Fibroblast of lung (primary cell): ENCODE measurements at regions not wholly inside any gene's neighbourhood (a gene's known extent, or its start where the extent isn't known, plus 50 kb on each side); places are given as distances from the start of the nearest gene placed in this dataset.

Experiments
- DNase-seq, 2 donors: peaks; one replicate each; pipeline versions ENCODE4 v3.0.0 to v3.0.0-alpha.2; 2010; ENCODE audit warnings: low read depth in 2 of 2
- H2AFZ ChIP-seq: 2 replicates; pipeline ENCODE4 v1.5.1; 2012; ENCODE audit warnings: low read length, control low read depth, inconsistent platforms
- H3K27ac ChIP-seq: 2 replicates; pipeline ENCODE4 v1.5.1; 2011; ENCODE audit warnings: low read length, control low read depth; ENCODE audit not compliant: insufficient read depth
- H3K27me3 ChIP-seq: 2 replicates; pipeline ENCODE4 v1.5.1; 2011; ENCODE audit warnings: mild to moderate bottlenecking, low read length; ENCODE audit not compliant: control insufficient read depth, insufficient read depth
- H3K36me3 ChIP-seq: 2 replicates; pipeline ENCODE4 v1.5.1; 2011; ENCODE audit warnings: low read length; ENCODE audit not compliant: control insufficient read depth, insufficient read depth
- H3K4me1 ChIP-seq: 2 replicates; pipeline ENCODE4 v1.5.1; 2011; ENCODE audit warnings: low read length; ENCODE audit not compliant: control insufficient read depth, insufficient read depth; ENCODE audit errors: extremely low read depth
- H3K4me2 ChIP-seq: 2 replicates; pipeline ENCODE4 v1.5.1; 2011; ENCODE audit warnings: low read length, control low read depth; ENCODE audit not compliant: insufficient read depth; ENCODE audit errors: extremely low read depth
- H3K4me3 ChIP-seq, 4 experiments: fragments of 200-600 bp in 1 of 4; sonication (generic) in 1 of 4; replicated peaks in 1 of 4; 2 replicates each; pipeline ENCODE4 v1.5.1; 2011 to 2016; ENCODE audit warnings: low read length in 4 of 4, low read depth in 3 of 4, mild to moderate bottlenecking in 3 of 4, control low read depth in 2 of 4, inconsistent platforms in 1 of 4, mixed read lengths in 1 of 4; ENCODE audit not compliant: insufficient read depth in 1 of 4; ENCODE audit errors: control extremely low read depth in 1 of 4
- H3K79me2 ChIP-seq: 2 replicates; pipeline ENCODE4 v1.5.1; 2012; ENCODE audit warnings: mild to moderate bottlenecking, low read length, inconsistent platforms; ENCODE audit not compliant: control insufficient read depth, insufficient read depth
- H3K9ac ChIP-seq: 2 replicates; pipeline ENCODE4 v1.5.1; 2011; ENCODE audit warnings: mild to moderate bottlenecking, low read length, control low read depth; ENCODE audit not compliant: insufficient read depth
- H3K9me3 ChIP-seq: 2 replicates; pipeline ENCODE4 v1.5.1; 2012; ENCODE audit warnings: low read depth, low read length; ENCODE audit not compliant: control insufficient read depth, insufficient read depth
- H4K20me1 ChIP-seq: 2 replicates; pipeline ENCODE4 v1.5.1; 2011; ENCODE audit warnings: low read length; ENCODE audit not compliant: control insufficient read depth, insufficient read depth; ENCODE audit errors: extremely low read depth
- CTCF ChIP-seq, 2 donors: IDR thresholded peaks in 1 of 2; conservative IDR thresholded peaks in 1 of 2; 1 replicate in 1 of 2; 2 replicates in 1 of 2; pipeline ENCODE4 v1.5.1; 2011 to 2012; ENCODE audit warnings: low read length in 2 of 2, control low read depth in 1 of 2, inconsistent platforms in 1 of 2, low read depth in 1 of 2, mild to moderate bottlenecking in 1 of 2
- EZH2 ChIP-seq: IDR thresholded peaks from 2 replicates; pipeline ENCODE4 v1.5.1; 2012; ENCODE audit warnings: low read length, control low read depth, mild to moderate bottlenecking; ENCODE audit errors: missing control alignments

GRCh38 chr1:14320986-14321385 lies 277.5 kb upstream of the KAZN start:
- H3K27ac ChIP-seq, result no peak overlapping the region
- no peaks in the 10 kb centered on the region for H3K79me2 ChIP-seq
- TF ChIP-seq CTCF (conservative IDR thresholded peaks at IDR 0.05 in 1 of 2, IDR thresholded peaks at IDR 0.05 in 1 of 2; ENCODE audit: low read depth in 1 of 2, low read length in 2 of 2) (no peak), EZH2 (no peak)

GRCh38 chr1:14321422-14321821 lies 277.1 kb upstream of the KAZN start:
- H3K4me1 ChIP-seq, result no peaks in the 10 kb centered on the region
- H4K20me1 ChIP-seq, result no peaks in the 10 kb centered on the region
- no peak overlapping the region for H3K27ac ChIP-seq
- H3K4me3 ChIP-seq, result no peak overlapping the region
- H2AFZ ChIP-seq, result no peak overlapping the region
- no peak overlapping the region for H3K9ac ChIP-seq
- no peaks in the 10 kb centered on the region for H3K79me2 ChIP-seq
- no peak for DNase-seq
- no peaks in the 10 kb centered on the region for H3K27me3 ChIP-seq
- no peaks in the 10 kb centered on the region for H3K36me3 ChIP-seq
- TF ChIP-seq CTCF (conservative IDR thresholded peaks at IDR 0.05 in 1 of 2, IDR thresholded peaks at IDR 0.05 in 1 of 2; ENCODE audit: low read depth in 1 of 2, low read length in 2 of 2) (no peak), EZH2 (no peak)
- H3K4me2 ChIP-seq, result no peak overlapping the region
- H3K9me3 ChIP-seq, result no peaks in the 10 kb centered on the region

More at GRCh38 chr1:14320986-14321385, 277.5 kb upstream of the KAZN start:
- no peak for DNase-seq
- no peaks in the 10 kb centered on the region for H3K36me3 ChIP-seq
- H4K20me1 ChIP-seq, result no peaks in the 10 kb centered on the region
- H3K27me3 ChIP-seq, result no peaks in the 10 kb centered on the region
- no peaks in the 10 kb centered on the region for H3K9me3 ChIP-seq
- H3K4me1 ChIP-seq, result no peaks in the 10 kb centered on the region
- no peak overlapping the region for H3K4me2 ChIP-seq
- no peak overlapping the region for H2AFZ ChIP-seq
- no peak overlapping the region for H3K4me3 ChIP-seq
- H3K9ac ChIP-seq, result no peak overlapping the region

- H3K36me3 ChIP-seq, result no peaks in the 10 kb centered on the region
- H3K9ac ChIP-seq, result no peak overlapping the region
- no peak overlapping the region for H2AFZ ChIP-seq
- no peak for TF ChIP-seq EZH2
- TF ChIP-seq CTCF (conservative IDR thresholded peaks at IDR 0.05 in 1 of 2, IDR thresholded peaks at IDR 0.05 in 1 of 2; ENCODE audit: low read depth in 1 of 2, low read length in 2 of 2), result no peak
- no peak overlapping the region for H3K4me3 ChIP-seq
- no peaks in the 10 kb centered on the region for H3K4me1 ChIP-seq
- no peaks in the 10 kb centered on the region for H3K79me2 ChIP-seq
- no peaks in the 10 kb centered on the region for H3K9me3 ChIP-seq
- no peaks in the 10 kb centered on the region for H3K27me3 ChIP-seq
- DNase-seq, result no peak
- H3K27ac ChIP-seq, result no peak overlapping the region
- H3K4me2 ChIP-seq, result no peak overlapping the region
- H4K20me1 ChIP-seq, result no peaks in the 10 kb centered on the region
Measured at GRCh38 chr1:14323568-14324247, 274.8 kb upstream of the KAZN start.
